GM10266 (cell line): ENCODE measurements at regions not wholly inside any gene's neighbourhood (a gene's known extent, or its start where the extent isn't known, plus 50 kb on each side); places are given as distances from the start of the nearest gene placed in this dataset.
"Not testable (repeated sequence)": the region's sequence is repeated elsewhere in the genome, so short reads cannot be mapped to it uniquely, and the experiment has no call there.

ENCODE experiments used
- DNase-seq: peaks from one replicate; pipeline ENCODE4 v3.0.0; 2012; ENCODE audit errors: extremely low spot score
- TF ChIP-seq, protein P1 (sequence below): IDR thresholded peaks from 2 replicates; pipeline ENCODE4 v1.5.1; 2012; ENCODE audit warnings: mild to moderate bottlenecking, low read depth; ENCODE audit not compliant: control insufficient read depth, insufficient read depth; ENCODE audit errors: missing control alignments

DNA sequence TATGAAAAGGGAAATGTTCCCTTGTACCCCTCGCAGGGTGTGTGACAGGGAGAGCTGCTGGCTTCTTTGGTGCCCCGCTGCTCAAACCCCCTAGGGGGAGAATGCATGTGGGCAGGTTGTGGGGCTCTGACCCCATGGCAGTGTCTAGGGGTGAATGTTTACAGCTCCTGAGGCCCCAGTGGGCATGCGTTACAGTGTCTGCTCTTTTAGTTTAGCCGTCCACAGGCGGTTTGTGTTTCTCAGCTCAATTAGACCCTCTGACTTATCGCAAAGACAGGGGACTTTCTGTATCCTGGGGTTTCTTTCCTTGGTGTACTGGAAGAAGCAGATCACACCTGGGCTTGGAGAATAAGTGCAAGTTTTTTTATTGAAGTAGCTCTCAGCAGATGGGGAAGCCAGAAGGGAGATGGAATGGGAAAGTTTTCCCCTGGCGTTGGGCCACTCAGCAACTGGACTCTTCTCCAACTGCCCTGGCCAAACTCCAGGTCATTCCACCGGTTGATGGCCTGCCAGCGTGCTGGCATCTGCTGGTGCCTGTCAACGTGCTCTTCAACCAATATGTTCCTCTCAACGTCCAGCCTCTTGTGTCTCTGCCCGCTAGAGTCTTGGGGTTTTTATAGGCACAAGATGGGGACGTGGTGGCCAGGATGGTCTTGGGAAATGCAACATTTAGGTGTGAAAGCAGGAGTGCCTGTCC lies 720.9 kb downstream of the FSCB start:
- DNase-seq: no peak
- TF ChIP-seq, protein P1, sequence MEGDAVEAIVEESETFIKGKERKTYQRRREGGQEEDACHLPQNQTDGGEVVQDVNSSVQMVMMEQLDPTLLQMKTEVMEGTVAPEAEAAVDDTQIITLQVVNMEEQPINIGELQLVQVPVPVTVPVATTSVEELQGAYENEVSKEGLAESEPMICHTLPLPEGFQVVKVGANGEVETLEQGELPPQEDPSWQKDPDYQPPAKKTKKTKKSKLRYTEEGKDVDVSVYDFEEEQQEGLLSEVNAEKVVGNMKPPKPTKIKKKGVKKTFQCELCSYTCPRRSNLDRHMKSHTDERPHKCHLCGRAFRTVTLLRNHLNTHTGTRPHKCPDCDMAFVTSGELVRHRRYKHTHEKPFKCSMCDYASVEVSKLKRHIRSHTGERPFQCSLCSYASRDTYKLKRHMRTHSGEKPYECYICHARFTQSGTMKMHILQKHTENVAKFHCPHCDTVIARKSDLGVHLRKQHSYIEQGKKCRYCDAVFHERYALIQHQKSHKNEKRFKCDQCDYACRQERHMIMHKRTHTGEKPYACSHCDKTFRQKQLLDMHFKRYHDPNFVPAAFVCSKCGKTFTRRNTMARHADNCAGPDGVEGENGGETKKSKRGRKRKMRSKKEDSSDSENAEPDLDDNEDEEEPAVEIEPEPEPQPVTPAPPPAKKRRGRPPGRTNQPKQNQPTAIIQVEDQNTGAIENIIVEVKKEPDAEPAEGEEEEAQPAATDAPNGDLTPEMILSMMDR: no peak

DNA sequence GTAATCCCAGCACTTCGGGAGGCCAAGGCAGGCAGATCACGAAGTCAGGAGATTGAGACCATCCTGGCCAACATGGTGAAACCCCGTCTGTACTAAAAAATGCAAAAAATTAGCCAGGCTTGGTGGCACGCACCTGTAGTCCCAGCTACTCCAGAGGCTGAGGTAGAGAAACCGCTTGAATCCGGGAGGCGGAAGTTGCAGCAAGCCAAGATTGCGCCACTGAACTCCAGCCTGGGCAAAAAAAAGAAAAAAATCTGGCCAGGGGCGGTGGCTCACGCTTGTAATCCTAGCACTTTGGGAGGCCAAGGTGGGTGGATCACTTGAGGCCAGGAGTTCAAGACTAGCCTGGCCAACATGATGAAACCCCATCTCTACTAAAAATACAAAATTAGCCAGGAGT lies 722.7 kb downstream of the FSCB start:
- DNase-seq: not testable (repeated sequence)

DNA sequence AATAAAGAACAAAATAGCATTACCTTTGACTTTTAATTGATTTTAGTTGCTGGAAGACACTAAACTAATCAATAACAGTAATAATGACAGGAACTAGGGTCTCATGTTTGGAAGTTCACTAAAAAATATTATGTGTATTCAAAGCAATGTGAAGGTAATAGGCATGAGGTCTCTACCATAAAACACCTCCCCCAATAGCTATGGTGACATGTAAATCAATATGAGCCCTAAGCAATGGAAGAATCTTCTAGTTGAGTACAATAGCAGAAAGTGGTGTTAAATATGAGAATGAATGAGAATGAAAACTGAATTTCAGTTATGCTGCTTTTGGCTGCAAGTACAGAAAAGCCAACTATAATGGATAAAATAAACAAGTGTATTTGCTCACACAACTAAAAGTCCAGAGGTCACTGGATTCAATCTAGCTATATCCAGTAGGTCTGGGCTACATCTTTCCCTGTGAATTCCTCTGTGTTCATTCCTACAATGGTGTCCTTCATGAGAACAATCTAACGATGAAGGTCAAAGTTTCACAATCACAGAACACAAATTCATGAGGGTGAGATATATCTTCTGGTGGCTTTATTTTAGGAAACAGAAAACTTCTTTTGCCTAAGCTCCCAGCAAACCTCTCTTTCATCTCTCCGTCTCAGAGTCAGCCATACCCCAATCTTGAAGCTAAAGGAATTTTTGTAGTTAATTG lies 728.0 kb downstream of the FSCB start:
- TF ChIP-seq, protein P1: no peak
- DNase-seq: no peak

DNA sequence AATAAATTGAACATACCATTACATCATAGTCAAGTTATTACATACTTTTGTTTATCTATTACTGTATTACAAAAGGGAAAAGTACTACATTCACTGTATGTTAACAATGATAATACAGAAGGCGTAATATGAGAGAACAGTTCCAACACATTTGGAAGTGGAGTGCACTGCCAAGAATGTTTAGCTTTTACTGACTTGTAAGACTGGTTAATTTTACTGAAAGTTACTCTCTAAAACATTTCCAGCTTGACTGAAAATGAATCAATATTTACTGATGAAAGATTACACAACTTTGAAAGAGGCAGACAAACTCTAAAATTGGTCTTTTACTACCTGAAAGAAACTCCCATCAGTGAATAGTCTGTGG lies 728.5 kb downstream of the FSCB start:
- DNase-seq: no peak
- TF ChIP-seq, protein P1: no peak

DNA sequence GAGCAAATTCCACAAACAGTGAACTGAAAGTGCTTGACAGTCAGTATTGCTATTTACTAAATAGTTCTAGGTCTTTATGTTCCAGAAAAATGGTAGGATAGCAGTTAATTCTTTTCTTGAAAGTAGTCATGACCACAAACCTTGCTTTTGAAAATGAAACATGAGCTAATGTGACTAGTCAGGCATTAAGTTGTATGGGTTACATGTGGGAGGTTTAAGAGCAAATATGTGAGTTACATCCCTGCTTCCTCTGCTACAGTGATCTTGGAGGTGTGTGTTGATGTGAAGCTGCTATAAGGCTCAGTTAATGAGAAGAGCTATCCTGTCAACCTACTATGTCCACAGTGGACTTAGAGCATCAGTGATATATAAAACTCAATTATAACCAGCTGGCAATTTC lies 741.6 kb downstream of the FSCB start:
- TF ChIP-seq, protein P1: no peak
- DNase-seq: no peak

DNA sequence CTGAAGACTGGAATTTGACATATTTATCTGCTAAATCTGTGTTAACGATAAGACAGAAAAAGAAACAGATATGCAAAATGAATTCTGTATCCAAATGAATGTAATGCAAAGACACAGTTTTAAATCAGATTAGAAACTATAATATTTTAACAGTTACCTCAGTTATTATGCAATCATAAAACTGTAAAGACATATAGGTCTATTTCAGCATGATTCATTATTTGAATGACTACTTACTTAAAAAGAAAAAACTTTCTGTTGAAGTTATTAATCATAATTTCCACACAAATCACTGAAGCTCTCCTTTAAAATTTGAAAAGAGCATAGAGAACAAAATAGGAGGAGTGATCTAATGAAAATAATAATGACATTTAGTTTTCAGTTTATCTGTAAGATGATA lies 742.6 kb downstream of the FSCB start:
- no peak for DNase-seq
- TF ChIP-seq, protein P1: no peak

DNA sequence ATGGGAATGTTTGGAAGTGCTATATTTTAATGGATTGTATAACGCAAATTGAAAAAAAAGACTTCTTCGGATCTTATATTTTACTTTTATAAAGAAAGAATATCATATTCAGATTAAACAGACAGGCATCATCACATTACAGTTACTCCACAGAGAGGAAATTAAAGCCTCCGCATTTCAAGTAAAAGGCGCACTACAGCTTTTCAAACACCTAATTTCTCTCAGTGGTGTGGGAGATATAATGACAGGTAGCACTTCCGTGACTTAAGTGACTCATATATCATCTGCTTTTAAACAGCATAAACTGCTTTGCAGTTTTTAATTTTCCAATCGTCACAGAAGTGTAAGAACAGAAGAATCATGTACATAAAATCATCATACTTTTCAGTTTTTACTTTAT lies 751.4 kb downstream of the FSCB start:
- DNase-seq: no peak
- TF ChIP-seq, protein P1: no peak

DNA sequence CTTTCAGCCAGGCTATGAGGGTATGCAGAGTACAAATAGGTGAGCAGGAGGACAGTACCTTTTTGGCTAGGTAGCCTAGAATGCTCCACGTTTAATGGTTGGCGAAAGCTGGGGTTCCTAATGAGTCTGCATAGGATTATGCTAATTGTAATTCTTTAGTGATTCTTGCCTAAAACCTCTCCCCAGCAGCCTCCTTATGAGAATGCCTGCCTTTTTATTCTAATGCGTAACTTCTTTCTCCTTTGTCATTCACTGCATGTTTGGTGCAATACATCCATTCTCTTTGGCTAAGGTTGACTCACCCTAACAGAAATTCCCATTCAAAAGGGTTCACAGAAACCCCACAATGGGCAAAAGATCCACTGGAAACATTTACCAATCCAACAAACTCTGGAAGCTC lies 752.2 kb downstream of the FSCB start:
- TF ChIP-seq, protein P1: no peak
- no peak for DNase-seq
